MCF 10A (cell line): ENCODE measurements at regions not wholly inside any gene's neighbourhood (a gene's known extent, or its start where the extent isn't known, plus 50 kb on each side); places are given as distances from the start of the nearest gene placed in this dataset.
"Not testable (repeated sequence)": the region's sequence is repeated elsewhere in the genome, so short reads cannot be mapped to it uniquely, and the experiment has no call there.

Experiments
- BruUV-seq: library from RNA; stranded (reverse); fragments of 400-500 nt; replicated peaks from 2 replicates; lab custom pipeline; 2021; lab: Mats Ljungman, UMichigan
- CTCF ChIA-PET: fragments of 300-600 bp; sonication (Branson Sonifier 250); formaldehyde crosslinking; extraction: SDS; loops from one replicate; lab custom pipeline; 2021; ENCODE audit warnings: antibody characterized with exemption, inconsistent platforms; lab: Yijun Ruan, JAX
- POLR2A ChIA-PET: fragments of 300-600, 350-650 bp; sonication (Branson Sonifier 250); formaldehyde crosslinking; extraction: SDS; loops from one replicate; lab custom pipeline; 2020; ENCODE audit warnings: antibody characterized with exemption, inconsistent platforms; lab: Yijun Ruan, JAX
- DNase-seq: peaks from one replicate; pipeline ENCODE4 v3.0.0-alpha.2; 2018; ENCODE audit not compliant: unreplicated experiment
- H3K27ac Mint-ChIP-seq: one replicate; pipeline ENCODE4 v1.8.0; 2022; ENCODE audit warnings: mild to moderate bottlenecking, low read depth, mixed read lengths; ENCODE audit not compliant: unreplicated experiment
- H3K27me3 Mint-ChIP-seq: one replicate; pipeline ENCODE4 v1.8.0; 2022; ENCODE audit warnings: mixed read lengths; ENCODE audit not compliant: insufficient read depth, unreplicated experiment
- H3K36me3 Mint-ChIP-seq: one replicate; pipeline ENCODE4 v1.8.0; 2022; ENCODE audit warnings: mild to moderate bottlenecking, moderate library complexity, mixed read lengths; ENCODE audit not compliant: insufficient read depth, unreplicated experiment
- H3K4me1 Mint-ChIP-seq: one replicate; pipeline ENCODE4 v1.8.0; 2022; ENCODE audit warnings: mixed read lengths; ENCODE audit not compliant: insufficient read depth, unreplicated experiment
- H3K4me3 Mint-ChIP-seq: one replicate; pipeline ENCODE4 v1.8.0; 2022; ENCODE audit warnings: mild to moderate bottlenecking, moderate library complexity, mixed read lengths; ENCODE audit not compliant: unreplicated experiment
- H3K9me3 Mint-ChIP-seq: one replicate; pipeline ENCODE4 v1.8.0; 2022; ENCODE audit warnings: mixed read lengths; ENCODE audit not compliant: unreplicated experiment
- intact Hi-C: fragments of 100-400 bp; cut with micrococcal nuclease; formaldehyde crosslinking; loops from 2 replicates; pipeline ENCODE4 v1.14.1; 2022
- TF ChIP-seq, protein P1 (sequence below): fragments of 200-600 bp; IDR thresholded peaks from one replicate; pipeline ENCODE4 v1.8.0; 2022; ENCODE audit warnings: antibody characterized with exemption, mild to moderate bottlenecking; ENCODE audit not compliant: unreplicated experiment

DNA sequence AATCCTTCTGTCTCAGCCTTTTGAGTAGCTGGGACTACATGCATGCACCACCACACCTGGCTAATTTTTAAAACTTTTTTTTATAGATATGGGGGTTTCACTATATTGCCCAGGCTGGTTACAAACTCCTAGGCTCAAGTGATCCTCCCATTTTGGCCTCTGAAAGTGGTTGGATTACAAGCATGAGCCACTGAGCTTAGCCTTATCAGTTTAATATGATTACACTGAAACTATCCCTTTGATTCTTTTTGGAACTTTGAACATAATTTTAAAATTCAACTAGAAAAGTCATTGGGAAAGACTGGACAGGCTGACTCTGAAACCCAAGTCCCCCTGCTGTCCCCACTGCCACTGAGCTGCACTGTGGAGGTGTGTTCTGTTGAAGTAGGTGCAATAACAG, 114.8 kb downstream of the ARL4C start:
- Mint-ChIP-seq H3K27ac (no peak overlapping the region), H3K27me3 (no peaks in the 10 kb centered on the region), H3K4me3 (no peak overlapping the region), H3K36me3 (no peaks in the 10 kb centered on the region), H3K4me1 (peaks cover 6% of the 10 kb centered on the region), H3K9me3 (no peaks in the 10 kb centered on the region)
- POLR2A ChIA-PET = no interaction called here
- CTCF ChIA-PET = interaction anchor here (0.6 kb wide), 1 partner anchor 16 kb away, joined by 4 read pairs; no protein-coding TSS in a partner anchor
- TF ChIP-seq, protein P1, sequence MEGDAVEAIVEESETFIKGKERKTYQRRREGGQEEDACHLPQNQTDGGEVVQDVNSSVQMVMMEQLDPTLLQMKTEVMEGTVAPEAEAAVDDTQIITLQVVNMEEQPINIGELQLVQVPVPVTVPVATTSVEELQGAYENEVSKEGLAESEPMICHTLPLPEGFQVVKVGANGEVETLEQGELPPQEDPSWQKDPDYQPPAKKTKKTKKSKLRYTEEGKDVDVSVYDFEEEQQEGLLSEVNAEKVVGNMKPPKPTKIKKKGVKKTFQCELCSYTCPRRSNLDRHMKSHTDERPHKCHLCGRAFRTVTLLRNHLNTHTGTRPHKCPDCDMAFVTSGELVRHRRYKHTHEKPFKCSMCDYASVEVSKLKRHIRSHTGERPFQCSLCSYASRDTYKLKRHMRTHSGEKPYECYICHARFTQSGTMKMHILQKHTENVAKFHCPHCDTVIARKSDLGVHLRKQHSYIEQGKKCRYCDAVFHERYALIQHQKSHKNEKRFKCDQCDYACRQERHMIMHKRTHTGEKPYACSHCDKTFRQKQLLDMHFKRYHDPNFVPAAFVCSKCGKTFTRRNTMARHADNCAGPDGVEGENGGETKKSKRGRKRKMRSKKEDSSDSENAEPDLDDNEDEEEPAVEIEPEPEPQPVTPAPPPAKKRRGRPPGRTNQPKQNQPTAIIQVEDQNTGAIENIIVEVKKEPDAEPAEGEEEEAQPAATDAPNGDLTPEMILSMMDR = no peak
- BruUV-seq = no TSS peak
- intact Hi-C loops = no loop called here
- no peak for DNase-seq

DNA sequence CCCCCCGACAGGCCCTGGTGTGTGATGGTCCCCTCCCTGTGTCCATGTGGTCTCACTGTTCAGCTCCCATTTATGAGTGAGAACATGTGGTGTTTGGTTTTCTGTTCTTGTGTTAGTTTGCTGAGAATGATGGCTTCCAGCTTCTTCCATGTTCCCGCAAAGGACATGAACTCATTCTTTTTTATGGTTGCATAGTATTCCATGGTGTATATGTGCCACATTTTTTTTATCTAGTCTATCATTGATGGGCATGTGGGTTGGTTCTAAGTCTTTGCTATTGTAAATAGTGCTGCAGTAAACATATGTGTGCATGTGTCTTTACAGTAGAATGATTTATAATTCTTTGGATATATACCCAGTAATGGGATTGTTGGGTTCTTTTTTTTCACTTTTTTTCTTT, 117.9 kb downstream of the ARL4C start:
- H3K36me3 Mint-ChIP-seq, DNase-seq, H3K4me1 Mint-ChIP-seq, CTCF ChIA-PET, H3K27me3 Mint-ChIP-seq, BruUV-seq, H3K27ac Mint-ChIP-seq, H3K4me3 Mint-ChIP-seq, H3K9me3 Mint-ChIP-seq, intact Hi-C loops: not testable (repeated sequence)
- POLR2A ChIA-PET = interaction anchor here (0.8 kb wide), 1 partner anchor 479 kb away, joined by 3 read pairs; no protein-coding TSS in a partner anchor

DNA sequence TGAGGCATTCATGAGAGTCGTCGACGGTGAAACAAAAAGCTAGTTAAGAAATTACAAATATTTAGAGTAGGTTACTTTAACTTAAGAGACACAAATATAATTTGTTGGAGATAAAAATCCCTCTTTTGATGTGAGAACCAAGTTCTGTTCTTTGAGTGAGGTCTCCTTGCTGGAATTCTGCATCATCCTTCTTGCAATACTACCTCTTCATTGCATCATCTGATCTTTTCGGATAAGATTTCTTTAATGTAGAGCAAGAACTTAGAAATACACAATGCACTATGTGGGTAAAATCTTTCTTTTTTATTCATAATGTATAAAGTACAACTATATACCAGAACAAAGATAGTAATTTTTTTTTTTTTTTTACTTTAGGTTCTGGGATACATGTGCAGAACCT, 118.4 kb downstream of the ARL4C start:
- DNase-seq = no peak
- Mint-ChIP-seq H3K4me1 (peaks cover 6% of the 10 kb centered on the region), H3K27ac (no peak overlapping the region), H3K9me3 (no peaks in the 10 kb centered on the region), H3K36me3 (no peaks in the 10 kb centered on the region), H3K27me3 (no peaks in the 10 kb centered on the region), H3K4me3 (no peak overlapping the region)
- BruUV-seq = no TSS peak
- ChIA-PET CTCF (interaction anchor here (0.6 kb wide), 1 partner anchor 39 kb away, joined by 3 read pairs; no protein-coding TSS in a partner anchor), POLR2A (interaction anchor here (0.8 to 1.0 kb wide), 3 partner anchors 10 to 479 kb away, joined by 3 to 5 read pairs (median 3); no protein-coding TSS in a partner anchor)
- intact Hi-C loops = no loop called here
- TF ChIP-seq, protein P1 = no peak

DNA sequence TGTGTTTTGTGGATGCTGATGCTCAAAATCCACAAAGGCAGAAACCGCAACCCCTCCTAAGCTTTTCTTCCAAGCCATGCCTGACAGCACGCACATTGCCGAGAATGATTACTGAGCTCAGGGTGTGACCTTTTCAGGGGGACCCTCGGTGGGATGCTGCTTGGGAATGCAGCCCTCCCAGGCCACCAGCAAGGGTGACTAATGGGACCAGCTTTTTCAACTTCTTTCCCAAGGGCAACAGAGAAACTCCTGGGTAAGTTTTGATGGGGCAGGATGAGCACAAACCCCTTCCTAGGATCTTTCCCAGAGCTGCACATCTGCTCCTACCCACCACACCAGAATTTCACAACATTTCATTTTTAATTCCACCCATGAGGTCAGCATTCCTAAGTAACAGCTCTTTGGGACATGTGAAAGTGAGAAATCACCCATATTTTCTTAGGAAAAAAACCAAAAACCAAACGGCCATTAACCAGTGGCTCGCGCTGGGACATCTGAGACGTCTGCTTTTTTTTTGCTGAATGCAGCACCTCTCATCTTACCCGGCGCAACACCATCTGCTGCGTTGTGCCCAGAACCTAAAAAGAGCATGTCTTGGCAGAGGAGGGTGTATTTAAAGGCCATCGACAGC, 119.0 kb downstream of the ARL4C start:
- no peak for DNase-seq
- ChIA-PET POLR2A (interaction anchor here (0.7 to 1.0 kb wide), 5 partner anchors 9 to 478 kb away, joined by 3 to 5 read pairs (median 3); no protein-coding TSS in a partner anchor), CTCF (interaction anchor here (0.6 to 1.4 kb wide), 2 partner anchors 40 to 242 kb away, joined by 3 to 4 read pairs; no protein-coding TSS in a partner anchor)
- Mint-ChIP-seq H3K4me1 (peaks cover 6% of the 10 kb centered on the region), H3K27ac (no peak overlapping the region), H3K36me3 (no peaks in the 10 kb centered on the region), H3K27me3 (no peaks in the 10 kb centered on the region), H3K9me3 (no peaks in the 10 kb centered on the region), H3K4me3 (no peak overlapping the region)
- BruUV-seq = no TSS peak
- intact Hi-C loops = no loop called here
- TF ChIP-seq, protein P1 = no peak
